GM12864 (cell line): ENCODE measurements at regions not wholly inside any gene's neighbourhood (a gene's known extent, or its start where the extent isn't known, plus 50 kb on each side); places are given as distances from the start of the nearest gene placed in this dataset.

ENCODE experiments used
- DNase-seq: peaks from one replicate; pipeline ENCODE4 v3.0.0-alpha.2; 2011; ENCODE audit warnings: low read depth
- H3K4me3 ChIP-seq: 2 replicates; pipeline ENCODE4 v1.5.1; 2011; ENCODE audit warnings: mild to moderate bottlenecking, low read depth, low read length, control low read depth
- CTCF ChIP-seq: IDR thresholded peaks from 2 replicates; pipeline ENCODE4 v1.5.1; 2011; ENCODE audit warnings: low read depth, mild to moderate bottlenecking, moderate library complexity, low read length, control low read depth, inconsistent platforms; ENCODE audit errors: missing control alignments

DNA sequence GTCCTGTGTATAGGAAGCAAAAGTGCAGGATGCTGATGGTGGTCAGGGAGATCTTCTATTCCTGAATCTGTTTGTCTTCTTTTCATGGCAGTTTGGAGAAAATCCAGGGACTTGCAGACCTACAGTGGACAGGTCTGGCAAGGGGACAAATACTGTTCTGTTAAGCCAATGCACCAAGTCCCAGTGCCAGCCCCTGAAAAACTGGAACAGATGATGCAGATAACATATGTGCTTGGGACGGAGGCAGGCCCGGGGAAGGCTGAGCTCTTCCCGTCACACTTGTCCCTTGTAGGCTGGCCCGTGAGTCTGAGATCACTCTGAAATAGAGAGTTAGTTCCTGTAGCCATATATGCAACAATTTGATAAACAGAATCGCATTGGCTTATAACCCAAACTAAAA, 265.7 kb downstream of the MTRR start:
- TF ChIP-seq CTCF: no peak
- no peak overlapping the region for H3K4me3 ChIP-seq
- DNase-seq: no peak

GRCh38 chr5:8135742-8136141, 266.8 kb downstream of the MTRR start:
- no peak overlapping the region for H3K4me3 ChIP-seq
- DNase-seq: no peak
- no peak for TF ChIP-seq CTCF

DNA sequence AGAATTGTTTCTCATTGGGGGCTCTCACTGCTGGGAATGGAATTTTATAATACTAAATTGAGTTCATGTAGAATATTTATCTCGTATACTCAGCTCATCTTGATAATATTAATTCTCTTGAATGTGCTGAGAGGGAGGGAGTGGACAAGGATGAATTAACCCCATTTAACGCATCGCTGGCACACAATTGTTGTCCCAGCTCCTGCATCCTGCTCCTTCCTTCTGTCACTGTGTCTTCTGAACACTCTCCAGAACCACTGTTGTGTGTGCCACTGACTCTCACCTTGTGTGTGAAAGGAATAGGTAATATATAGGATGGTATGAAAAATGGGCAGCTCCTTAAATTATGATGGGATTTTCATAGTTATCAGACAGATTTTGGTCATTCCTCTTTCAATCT, 267.3 kb downstream of the MTRR start:
- DNase-seq: no peak
- H3K4me3 ChIP-seq: no peak overlapping the region
- no peak for TF ChIP-seq CTCF

- H3K4me3 ChIP-seq: no peak overlapping the region
- TF ChIP-seq CTCF: no peak
- DNase-seq: no peak
These were observed 269.1 kb downstream of the MTRR start for GRCh38 chr5:8137941-8138550.

GRCh38 chr5:8138884-8139283, 269.9 kb downstream of the MTRR start:
- no peak overlapping the region for H3K4me3 ChIP-seq
- DNase-seq: no peak
- TF ChIP-seq CTCF: no peak

DNA sequence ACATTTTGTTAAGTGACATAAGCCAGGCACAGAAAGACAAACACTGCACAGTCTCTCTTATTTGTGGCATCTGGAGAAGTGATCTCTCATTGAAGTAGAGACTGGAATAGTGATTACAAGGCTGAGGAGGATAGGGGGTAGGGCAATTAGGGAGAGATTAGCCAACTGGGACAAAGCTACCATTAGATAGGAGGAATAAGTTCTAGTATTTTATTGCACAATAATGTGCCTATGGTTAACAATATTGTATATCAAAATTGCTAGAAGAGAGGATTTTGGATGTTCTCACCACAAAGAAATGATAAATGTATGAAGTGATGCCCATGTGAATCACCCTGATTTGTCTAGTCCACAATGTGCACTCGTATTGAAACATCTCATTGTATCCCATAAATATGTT, 281.8 kb downstream of the MTRR start:
- no peak for DNase-seq

More for the DNA sequence above, 281.8 kb downstream of the MTRR start:
- TF ChIP-seq CTCF: no peak
- H3K4me3 ChIP-seq: no peak overlapping the region
